K562 (cell line): ENCODE measurements at regions not wholly inside any gene's neighbourhood (a gene's known extent, or its start where the extent isn't known, plus 50 kb on each side); places are given as distances from the start of the nearest gene placed in this dataset.

Experiments used
- ARID2 ChIP-seq: fragments of 450-650 bp; IDR thresholded peaks from 2 replicates; pipeline ENCODE4 v1.6.1; 2017; ENCODE audit warnings: antibody characterized with exemption, mild to moderate bottlenecking
- CHD2 ChIP-seq: IDR thresholded peaks from 2 replicates; pipeline ENCODE4 v1.6.1; 2011; ENCODE audit warnings: low read depth, low read length
- DIDO1 ChIP-seq: fragments of 450-650 bp; IDR thresholded peaks from 2 replicates; pipeline ENCODE4 v1.6.1; 2016; ENCODE audit warnings: low read depth, missing biosample characterization, missing genetic modification characterization
- ESRRB ChIP-seq: fragments of 250-450 bp; sonication (Bioruptor Pico); IDR thresholded peaks from 2 replicates; pipeline ENCODE4 v1.5.0; 2020; ENCODE audit warnings: mild to moderate bottlenecking, moderate library complexity, borderline replicate concordance
- ETS2 ChIP-seq: IDR thresholded peaks from 2 replicates; pipeline ENCODE4 v1.6.1; 2016; ENCODE audit warnings: borderline replicate concordance, missing genetic modification characterization, mild to moderate bottlenecking, moderate library complexity, missing compliant biosample characterization; ENCODE audit not compliant: poor library complexity, severe bottlenecking
- GABPA ChIP-seq: fragments of 200-800 bp; sonication (Bioruptor generic); conservative IDR thresholded peaks from 2 replicates; pipeline ENCODE4 v1.6.1; 2016; ENCODE audit warnings: low read depth, missing genetic modification characterization, missing compliant biosample characterization
- KDM2B ChIP-seq: fragments of 250-450 bp; sonication (Bioruptor Pico); IDR thresholded peaks from 2 replicates; pipeline ENCODE4 v1.8.0; 2021; ENCODE audit warnings: mild to moderate bottlenecking, moderate library complexity
- MTA3 ChIP-seq: fragments of 450-650 bp; formaldehyde crosslinking; IDR thresholded peaks from 2 replicates; pipeline ENCODE4 v1.6.1; 2017; ENCODE audit warnings: mild to moderate bottlenecking, borderline replicate concordance
- MXI1 ChIP-seq: IDR thresholded peaks from 2 replicates; pipeline ENCODE4 v1.6.1; 2011; ENCODE audit warnings: low read depth, mild to moderate bottlenecking, improper control_type of control experiment, low read length
- PRMT5 ChIP-seq: sonication (generic); formaldehyde crosslinking; IDR thresholded peaks from 2 replicates; pipeline ENCODE4 v1.5.0; 2020; ENCODE audit warnings: missing genetic modification reagents
- RBM22 ChIP-seq: fragments of 200-400 bp; formaldehyde crosslinking; IDR thresholded peaks from 2 replicates; pipeline ENCODE4 v1.6.1; 2018; ENCODE audit warnings: low read length, low read depth; ENCODE audit not compliant: poor library complexity, severe bottlenecking
- SMARCA5 ChIP-seq: fragments of 450-650 bp; IDR thresholded peaks from 2 replicates; pipeline ENCODE4 v1.6.1; 2016
- SRSF9 ChIP-seq: fragments of 200-400 bp; formaldehyde crosslinking; IDR thresholded peaks from 2 replicates; pipeline ENCODE4 v1.6.1; 2017; ENCODE audit warnings: low read depth, low read length, borderline replicate concordance
- TAF15 ChIP-seq: fragments of 200-400 bp; formaldehyde crosslinking; IDR thresholded peaks from 2 replicates; pipeline ENCODE4 v1.6.1; 2017; ENCODE audit warnings: mild to moderate bottlenecking, low read depth, low read length, moderate library complexity
- TBL1XR1 ChIP-seq, 2 experiments: IDR thresholded peaks; 2 replicates each; pipeline ENCODE4 v1.6.1; 2012; ENCODE audit warnings: improper control_type of control experiment in 2 of 2, low read length in 2 of 2, mild to moderate bottlenecking in 1 of 2
- TEAD2 ChIP-seq: fragments of 450-650 bp; IDR thresholded peaks from 2 replicates; pipeline ENCODE4 v1.6.1; 2016; ENCODE audit warnings: missing genetic modification characterization, control low read depth, missing compliant biosample characterization
- TRIM24 ChIP-seq, 2 experiments: fragments of 450-650 bp; IDR thresholded peaks; 2 replicates each; pipeline ENCODE4 v1.6.1; 2016
- ZC3H11A ChIP-seq: IDR thresholded peaks from 2 replicates; pipeline ENCODE4 v1.6.1; 2012; ENCODE audit warnings: low read depth, low read length, improper control_type of control experiment
- ZNF644 ChIP-seq: fragments of 200-800 bp; sonication (Bioruptor generic); IDR thresholded peaks from 2 replicates; pipeline ENCODE4 v1.6.1; 2016; ENCODE audit warnings: low read depth, missing genetic modification characterization, missing compliant biosample characterization
- ZNF717 ChIP-seq: fragments of 250-450 bp; sonication (Bioruptor Pico); IDR thresholded peaks from 2 replicates; pipeline ENCODE4 v1.5.0; 2021
- ZSCAN29 ChIP-seq: fragments of 450-650 bp; IDR thresholded peaks from 2 replicates; pipeline ENCODE4 v1.6.1; 2017
- TF ChIP-seq, protein P1 (sequence below): sonication (generic); formaldehyde crosslinking; IDR thresholded peaks from 2 replicates; pipeline ENCODE4 v1.8.0; 2022; ENCODE audit warnings: mild to moderate bottlenecking, missing genetic modification reagents
- TF ChIP-seq, protein P2 (sequence below): sonication (generic); formaldehyde crosslinking; IDR thresholded peaks from 2 replicates; pipeline ENCODE4 v1.9.0; 2022; ENCODE audit warnings: mild to moderate bottlenecking, missing genetic modification reagents
- TF ChIP-seq, protein P3 (sequence below), 3 experiments: IDR thresholded peaks in 2 of 3; conservative IDR thresholded peaks in 1 of 3; 2 replicates each; pipeline ENCODE4 v1.5.1; 2011 to 2012; ENCODE audit warnings: low read length in 3 of 3, mild to moderate bottlenecking in 3 of 3, control low read depth in 2 of 3, improper control_type of control experiment in 1 of 3, inconsistent platforms in 1 of 3, low read depth in 1 of 3, mixed read lengths in 1 of 3, moderate library complexity in 1 of 3; ENCODE audit not compliant: insufficient read depth in 2 of 3
- TF ChIP-seq, protein P4 (sequence below): sonication (generic); formaldehyde crosslinking; IDR thresholded peaks from 2 replicates; pipeline ENCODE4 v1.4.0; 2020; ENCODE audit warnings: mild to moderate bottlenecking, missing genetic modification reagents
- TF ChIP-seq, protein P5 (sequence below): fragments of 450-650 bp; IDR thresholded peaks from 2 replicates; pipeline ENCODE4 v1.6.1; 2017; ENCODE audit warnings: mild to moderate bottlenecking, moderate library complexity

DNA sequence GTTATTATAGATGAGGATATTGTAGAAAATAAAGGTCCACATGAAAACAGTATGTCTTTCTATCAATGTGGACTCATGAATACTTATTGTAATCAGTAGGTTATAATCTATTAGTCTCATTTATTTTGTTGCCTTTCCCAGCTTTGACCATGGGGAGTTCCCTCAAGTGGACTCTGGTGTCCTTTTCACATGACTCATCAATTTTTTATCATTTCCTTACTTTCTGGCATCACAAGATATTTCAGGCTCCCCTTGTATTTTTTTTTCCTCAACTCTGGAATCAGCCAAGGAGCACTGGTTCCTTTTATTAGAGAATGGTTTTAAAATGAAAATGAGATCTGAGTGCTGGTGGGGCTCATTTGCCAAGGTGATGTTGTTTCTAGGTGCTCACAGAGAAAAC, 63.4 kb upstream of the DIAPH3 start (continued):
- no peak for TF ChIP-seq ETS2
- TF ChIP-seq, protein P1, sequence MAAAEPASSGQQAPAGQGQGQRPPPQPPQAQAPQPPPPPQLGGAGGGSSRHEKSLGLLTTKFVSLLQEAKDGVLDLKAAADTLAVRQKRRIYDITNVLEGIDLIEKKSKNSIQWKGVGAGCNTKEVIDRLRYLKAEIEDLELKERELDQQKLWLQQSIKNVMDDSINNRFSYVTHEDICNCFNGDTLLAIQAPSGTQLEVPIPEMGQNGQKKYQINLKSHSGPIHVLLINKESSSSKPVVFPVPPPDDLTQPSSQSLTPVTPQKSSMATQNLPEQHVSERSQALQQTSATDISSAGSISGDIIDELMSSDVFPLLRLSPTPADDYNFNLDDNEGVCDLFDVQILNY (CRISPR knock-in tag) = no peak
- no peak for TF ChIP-seq GABPA (tag)
- TF ChIP-seq, protein P2, sequence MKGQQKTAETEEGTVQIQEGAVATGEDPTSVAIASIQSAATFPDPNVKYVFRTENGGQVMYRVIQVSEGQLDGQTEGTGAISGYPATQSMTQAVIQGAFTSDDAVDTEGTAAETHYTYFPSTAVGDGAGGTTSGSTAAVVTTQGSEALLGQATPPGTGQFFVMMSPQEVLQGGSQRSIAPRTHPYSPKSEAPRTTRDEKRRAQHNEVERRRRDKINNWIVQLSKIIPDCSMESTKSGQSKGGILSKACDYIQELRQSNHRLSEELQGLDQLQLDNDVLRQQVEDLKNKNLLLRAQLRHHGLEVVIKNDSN = no peak
- TF ChIP-seq TBL1XR1 (IDR thresholded peaks at IDR 0.05; ENCODE audit: low read length in 2 of 2) = no peak
- TF ChIP-seq MTA3 = no peak
- TF ChIP-seq, protein P3, sequence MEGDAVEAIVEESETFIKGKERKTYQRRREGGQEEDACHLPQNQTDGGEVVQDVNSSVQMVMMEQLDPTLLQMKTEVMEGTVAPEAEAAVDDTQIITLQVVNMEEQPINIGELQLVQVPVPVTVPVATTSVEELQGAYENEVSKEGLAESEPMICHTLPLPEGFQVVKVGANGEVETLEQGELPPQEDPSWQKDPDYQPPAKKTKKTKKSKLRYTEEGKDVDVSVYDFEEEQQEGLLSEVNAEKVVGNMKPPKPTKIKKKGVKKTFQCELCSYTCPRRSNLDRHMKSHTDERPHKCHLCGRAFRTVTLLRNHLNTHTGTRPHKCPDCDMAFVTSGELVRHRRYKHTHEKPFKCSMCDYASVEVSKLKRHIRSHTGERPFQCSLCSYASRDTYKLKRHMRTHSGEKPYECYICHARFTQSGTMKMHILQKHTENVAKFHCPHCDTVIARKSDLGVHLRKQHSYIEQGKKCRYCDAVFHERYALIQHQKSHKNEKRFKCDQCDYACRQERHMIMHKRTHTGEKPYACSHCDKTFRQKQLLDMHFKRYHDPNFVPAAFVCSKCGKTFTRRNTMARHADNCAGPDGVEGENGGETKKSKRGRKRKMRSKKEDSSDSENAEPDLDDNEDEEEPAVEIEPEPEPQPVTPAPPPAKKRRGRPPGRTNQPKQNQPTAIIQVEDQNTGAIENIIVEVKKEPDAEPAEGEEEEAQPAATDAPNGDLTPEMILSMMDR (IDR thresholded peaks at IDR 0.05 in 2 of 3, conservative IDR thresholded peaks at IDR 0.05 in 1 of 3; ENCODE audit: insufficient read depth in 2 of 3, low read depth in 1 of 3, low read length in 3 of 3) = no peak
- TF ChIP-seq CHD2 = no peak
- no peak for TF ChIP-seq MXI1
- TF ChIP-seq, protein P4, sequence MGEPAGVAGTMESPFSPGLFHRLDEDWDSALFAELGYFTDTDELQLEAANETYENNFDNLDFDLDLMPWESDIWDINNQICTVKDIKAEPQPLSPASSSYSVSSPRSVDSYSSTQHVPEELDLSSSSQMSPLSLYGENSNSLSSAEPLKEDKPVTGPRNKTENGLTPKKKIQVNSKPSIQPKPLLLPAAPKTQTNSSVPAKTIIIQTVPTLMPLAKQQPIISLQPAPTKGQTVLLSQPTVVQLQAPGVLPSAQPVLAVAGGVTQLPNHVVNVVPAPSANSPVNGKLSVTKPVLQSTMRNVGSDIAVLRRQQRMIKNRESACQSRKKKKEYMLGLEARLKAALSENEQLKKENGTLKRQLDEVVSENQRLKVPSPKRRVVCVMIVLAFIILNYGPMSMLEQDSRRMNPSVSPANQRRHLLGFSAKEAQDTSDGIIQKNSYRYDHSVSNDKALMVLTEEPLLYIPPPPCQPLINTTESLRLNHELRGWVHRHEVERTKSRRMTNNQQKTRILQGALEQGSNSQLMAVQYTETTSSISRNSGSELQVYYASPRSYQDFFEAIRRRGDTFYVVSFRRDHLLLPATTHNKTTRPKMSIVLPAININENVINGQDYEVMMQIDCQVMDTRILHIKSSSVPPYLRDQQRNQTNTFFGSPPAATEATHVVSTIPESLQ (CRISPR knock-in tag) = no peak
- TF ChIP-seq, protein P5, sequence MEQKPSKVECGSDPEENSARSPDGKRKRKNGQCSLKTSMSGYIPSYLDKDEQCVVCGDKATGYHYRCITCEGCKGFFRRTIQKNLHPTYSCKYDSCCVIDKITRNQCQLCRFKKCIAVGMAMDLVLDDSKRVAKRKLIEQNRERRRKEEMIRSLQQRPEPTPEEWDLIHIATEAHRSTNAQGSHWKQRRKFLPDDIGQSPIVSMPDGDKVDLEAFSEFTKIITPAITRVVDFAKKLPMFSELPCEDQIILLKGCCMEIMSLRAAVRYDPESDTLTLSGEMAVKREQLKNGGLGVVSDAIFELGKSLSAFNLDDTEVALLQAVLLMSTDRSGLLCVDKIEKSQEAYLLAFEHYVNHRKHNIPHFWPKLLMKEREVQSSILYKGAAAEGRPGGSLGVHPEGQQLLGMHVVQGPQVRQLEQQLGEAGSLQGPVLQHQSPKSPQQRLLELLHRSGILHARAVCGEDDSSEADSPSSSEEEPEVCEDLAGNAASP = no peak
- no peak for TF ChIP-seq TEAD2
- no peak for TF ChIP-seq PRMT5 (CRISPR knock-in tag)
- TF ChIP-seq DIDO1 (tag) = no peak
- TF ChIP-seq RBM22 = no peak
- no peak for TF ChIP-seq ZNF717 (CRISPR knock-in tag)
- TF ChIP-seq ZC3H11A = no peak
- no peak for TF ChIP-seq SRSF9
- TF ChIP-seq SMARCA5 = no peak
- no peak for TF ChIP-seq ARID2
- TF ChIP-seq ESRRB = no peak
- no peak for TF ChIP-seq ZNF644 (tag)
- no peak for TF ChIP-seq KDM2B
- no peak for TF ChIP-seq ZSCAN29
- 0 out of 4 replicates have a peak, but pooled peaks of 1 of the 2 experiments have one; percentile 17 for TF ChIP-seq TRIM24 (IDR thresholded peaks at IDR 0.05)
- no peak for TF ChIP-seq TAF15
